GM23338 (cell line): ENCODE measurements at regions not wholly inside any gene's neighbourhood (a gene's known extent, or its start where the extent isn't known, plus 50 kb on each side); places are given as distances from the start of the nearest gene placed in this dataset.
"Not testable (repeated sequence)": the region's sequence is repeated elsewhere in the genome, so short reads cannot be mapped to it uniquely, and the experiment has no call there.

Source experiments
- ATAC-seq: fragments of 200-7000 bp; cut with Tn5 transposase; 3 replicates; pipeline ENCODE4 v1.9.1; 2020
- DNase-seq: peaks from one replicate; pipeline ENCODE4 v3.0.0-alpha.2; 2015; ENCODE audit warnings: low spot score
- H2AFZ ChIP-seq: fragments of 200-600 bp; sonication (generic); 2 replicates; pipeline ENCODE4 v1.8.0; 2016; ENCODE audit warnings: antibody characterized with exemption, mild to moderate bottlenecking, moderate library complexity
- H3F3A ChIP-seq: fragments of 200-600 bp; sonication (generic); replicated peaks from 2 replicates; pipeline ENCODE4 v1.8.0; 2017; ENCODE audit warnings: antibody characterized with exemption, mixed run types, low read depth
- H3K27ac ChIP-seq: fragments of 200-600 bp; sonication (generic); 2 replicates; pipeline ENCODE4 v1.6.1; 2016; ENCODE audit warnings: low read depth
- H3K27me3 ChIP-seq: fragments of 200-600 bp; sonication (generic); 2 replicates; pipeline ENCODE4 v1.8.0; 2016; ENCODE audit warnings: mild to moderate bottlenecking, mixed run types, moderate library complexity; ENCODE audit not compliant: insufficient read depth
- H3K36me3 ChIP-seq: fragments of 200-600 bp; sonication (generic); 2 replicates; pipeline ENCODE4 v1.8.0; 2016; ENCODE audit warnings: mild to moderate bottlenecking; ENCODE audit not compliant: insufficient read depth
- H3K4me1 ChIP-seq: fragments of 200-600 bp; sonication (generic); 2 replicates; pipeline ENCODE4 v1.8.0; 2016; ENCODE audit warnings: mild to moderate bottlenecking, moderate library complexity; ENCODE audit not compliant: insufficient read depth
- H3K4me2 ChIP-seq: fragments of 200-600 bp; sonication (generic); 2 replicates; pipeline ENCODE4 v1.7.1; 2017; ENCODE audit warnings: mixed run types
- H3K4me3 ChIP-seq: fragments of 200-600 bp; sonication (generic); 2 replicates; pipeline ENCODE4 v1.6.1; 2016; ENCODE audit warnings: mixed run types
- H3K79me2 ChIP-seq: fragments of 200-600 bp; sonication (generic); replicated peaks from 2 replicates; pipeline ENCODE4 v1.8.0; 2017; ENCODE audit warnings: mild to moderate bottlenecking; ENCODE audit not compliant: insufficient read depth
- H3K9me2 ChIP-seq: fragments of 200-600 bp; sonication (generic); 2 replicates; pipeline ENCODE4 v1.8.0; 2017; ENCODE audit not compliant: insufficient read depth
- H4K20me1 ChIP-seq: fragments of 200-600 bp; sonication (generic); replicated peaks from 2 replicates; pipeline ENCODE4 v1.8.0; 2017; ENCODE audit warnings: mild to moderate bottlenecking; ENCODE audit not compliant: insufficient read depth
- H3K27ac Mint-ChIP-seq: 2 replicates; pipeline ENCODE4 v1.8.0; 2020; ENCODE audit warnings: inconsistent platforms, mild to moderate bottlenecking, moderate library complexity, mixed read lengths
- H3K27me3 Mint-ChIP-seq: 3 replicates; pipeline ENCODE4 v1.8.0; 2022; ENCODE audit warnings: low read depth, mild to moderate bottlenecking, moderate library complexity, mixed read lengths, inconsistent platforms; ENCODE audit not compliant: insufficient read depth, poor library complexity
- H3K36me3 Mint-ChIP-seq: 3 replicates; pipeline ENCODE4 v1.8.0; 2021; ENCODE audit warnings: low read depth, mild to moderate bottlenecking, inconsistent platforms, moderate library complexity, mixed read lengths
- H3K4me1 Mint-ChIP-seq: 3 replicates; pipeline ENCODE4 v1.8.0; 2020; ENCODE audit warnings: mild to moderate bottlenecking, inconsistent platforms, mixed read lengths
- H3K4me3 Mint-ChIP-seq: 3 replicates; pipeline ENCODE4 v1.8.0; 2021; ENCODE audit warnings: moderate library complexity, mild to moderate bottlenecking, inconsistent platforms, mixed read lengths
- H3K9me3 Mint-ChIP-seq: 3 replicates; pipeline ENCODE4 v1.8.0; 2020; ENCODE audit warnings: moderate library complexity, mild to moderate bottlenecking, inconsistent platforms, mixed read lengths
- CREB1 ChIP-seq: fragments of 250-450 bp; sonication (Bioruptor Pico); IDR thresholded peaks from 2 replicates; pipeline ENCODE4 v1.5.0; 2020; ENCODE audit warnings: low read depth, mild to moderate bottlenecking, moderate library complexity
- EZH2 ChIP-seq: fragments of 200-600 bp; sonication (generic); IDR thresholded peaks from one replicate; pipeline ENCODE4 v1.8.0; 2017; ENCODE audit warnings: antibody characterized with exemption, mild to moderate bottlenecking, low read depth; ENCODE audit not compliant: unreplicated experiment
- EZH2phosphoT487 ChIP-seq: fragments of 200-600 bp; sonication (generic); IDR thresholded peaks from one replicate; pipeline ENCODE4 v1.8.1; 2018; ENCODE audit warnings: antibody characterized with exemption; ENCODE audit not compliant: unreplicated experiment
- JUNB ChIP-seq: IDR thresholded peaks from one replicate; pipeline ENCODE4 v1.6.1; 2016; ENCODE audit warnings: antibody characterized with exemption; ENCODE audit not compliant: unreplicated experiment
- NANOG ChIP-seq: IDR thresholded peaks from 2 replicates; pipeline ENCODE4 v1.6.1; 2016; ENCODE audit warnings: antibody characterized with exemption, borderline replicate concordance
- ZNF114 ChIP-seq: fragments of 250-450 bp; sonication (Bioruptor Pico); IDR thresholded peaks from 2 replicates; pipeline ENCODE4 v1.5.0; 2020; ENCODE audit warnings: mild to moderate bottlenecking, moderate library complexity
- ZNF331 ChIP-seq: fragments of 250-450 bp; sonication (Bioruptor Pico); IDR thresholded peaks from 2 replicates; pipeline ENCODE4 v1.5.0; 2020; ENCODE audit warnings: low read depth, mild to moderate bottlenecking, moderate library complexity
- TF ChIP-seq, protein P1 (sequence below): IDR thresholded peaks from 2 replicates; pipeline ENCODE4 v1.6.1; 2016; ENCODE audit warnings: antibody characterized with exemption
- TF ChIP-seq, protein P2 (sequence below): fragments of 250-450 bp; sonication (Bioruptor Pico); IDR thresholded peaks from 2 replicates; pipeline ENCODE4 v1.5.0; 2020; ENCODE audit warnings: mild to moderate bottlenecking, moderate library complexity
- TF ChIP-seq, protein P3 (sequence below): IDR thresholded peaks from one replicate; pipeline ENCODE4 v1.6.1; 2018; ENCODE audit warnings: antibody characterized with exemption; ENCODE audit not compliant: unreplicated experiment

DNA sequence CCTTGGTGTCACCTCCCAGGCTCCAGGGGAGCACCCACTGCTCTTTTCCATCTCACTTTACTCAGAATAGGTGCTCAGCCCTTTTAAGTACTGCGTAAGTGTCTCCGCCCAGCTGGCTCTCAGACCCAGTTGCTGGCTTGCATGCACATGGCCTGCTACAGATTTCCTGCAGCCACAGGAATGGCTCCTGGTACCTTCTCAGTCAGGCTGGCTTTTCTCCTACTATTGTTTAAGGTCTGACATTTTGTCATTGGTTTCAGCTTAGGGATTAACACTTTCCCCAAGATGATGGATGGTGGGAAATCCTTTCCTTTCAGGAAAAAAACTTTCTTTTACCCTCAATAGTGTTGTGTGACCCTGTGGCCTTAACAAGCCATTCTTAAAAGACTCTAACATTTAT, 1652.3 kb upstream of the WWC1 start (continued):
- TF ChIP-seq ZNF331 (CRISPR knock-in tag) (no peak), ZNF114 (CRISPR knock-in tag) (no peak), JUNB (no peak), EZH2phosphoT487 (no peak), NANOG (no peak)
- TF ChIP-seq, protein P1, sequence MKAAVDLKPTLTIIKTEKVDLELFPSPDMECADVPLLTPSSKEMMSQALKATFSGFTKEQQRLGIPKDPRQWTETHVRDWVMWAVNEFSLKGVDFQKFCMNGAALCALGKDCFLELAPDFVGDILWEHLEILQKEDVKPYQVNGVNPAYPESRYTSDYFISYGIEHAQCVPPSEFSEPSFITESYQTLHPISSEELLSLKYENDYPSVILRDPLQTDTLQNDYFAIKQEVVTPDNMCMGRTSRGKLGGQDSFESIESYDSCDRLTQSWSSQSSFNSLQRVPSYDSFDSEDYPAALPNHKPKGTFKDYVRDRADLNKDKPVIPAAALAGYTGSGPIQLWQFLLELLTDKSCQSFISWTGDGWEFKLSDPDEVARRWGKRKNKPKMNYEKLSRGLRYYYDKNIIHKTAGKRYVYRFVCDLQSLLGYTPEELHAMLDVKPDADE, result no peak

- not testable (repeated sequence) for H4K20me1 ChIP-seq, H3K4me2 ChIP-seq, H3K27ac ChIP-seq, H3K4me3 Mint-ChIP-seq, H3K4me1 Mint-ChIP-seq, H3K27me3 Mint-ChIP-seq, H3K4me1 ChIP-seq, ATAC-seq, H2AFZ ChIP-seq, H3K36me3 ChIP-seq, H3F3A ChIP-seq, H3K27ac Mint-ChIP-seq, H3K27me3 ChIP-seq, H3K9me2 ChIP-seq, H3K36me3 Mint-ChIP-seq, H3K4me3 ChIP-seq, H3K9me3 Mint-ChIP-seq, DNase-seq, H3K79me2 ChIP-seq
Observed at GRCh38 chr5:166640136-166640535, 1651.3 kb upstream of the WWC1 start.

DNA sequence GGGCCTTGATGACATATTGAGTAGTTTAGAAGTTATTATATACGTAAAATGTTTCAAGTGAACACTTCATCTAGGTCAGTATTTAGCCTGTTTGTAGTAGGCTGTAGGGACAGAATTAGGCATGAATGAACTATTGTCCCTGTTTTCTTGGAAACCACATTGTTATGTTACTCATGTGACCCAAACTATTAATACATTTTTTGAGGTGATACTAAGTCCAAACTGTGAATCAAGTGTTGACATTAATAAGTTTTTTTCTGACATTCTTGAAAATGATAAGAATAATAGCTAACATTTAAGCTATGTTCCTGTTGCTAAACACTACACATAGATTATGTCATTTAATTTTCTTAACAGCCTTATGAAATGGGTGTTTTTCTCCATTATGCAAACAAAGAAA, 1642.7 kb upstream of the WWC1 start:
- Histone ChIP-seq H3K9me2 (no peaks in the 10 kb centered on the region), H3K36me3 (no peaks in the 10 kb centered on the region), H2AFZ (no peak overlapping the region), H3K4me3 (no peak overlapping the region), H3K27me3 (no peaks in the 10 kb centered on the region), H3K27ac (no peak overlapping the region), H3K4me2 (no peak overlapping the region), H3K4me1 (peaks cover 6% of the 10 kb centered on the region; the same call in 1 of the 2 replicates), H4K20me1 (no peaks in the 10 kb centered on the region), H3K79me2 (no peaks in the 10 kb centered on the region), H3F3A (no peaks in the 10 kb centered on the region)
- Mint-ChIP-seq H3K9me3 (no peaks in the 10 kb centered on the region), H3K27ac (no peak overlapping the region), H3K4me3 (no peak overlapping the region), H3K4me1 (peaks cover 6% of the 10 kb centered on the region; the same call in 2 of the 3 replicates), H3K36me3 (peaks cover 3% of the 10 kb centered on the region; the same call in 1 of the 3 replicates), H3K27me3 (no peaks in the 10 kb centered on the region)
- DNase-seq (no peak), ATAC-seq (no peak)
- TF ChIP-seq ZNF114 (CRISPR knock-in tag) (no peak), CREB1 (CRISPR knock-in tag) (no peak), JUNB (no peak), EZH2 (no peak)
- TF ChIP-seq, protein P2, sequence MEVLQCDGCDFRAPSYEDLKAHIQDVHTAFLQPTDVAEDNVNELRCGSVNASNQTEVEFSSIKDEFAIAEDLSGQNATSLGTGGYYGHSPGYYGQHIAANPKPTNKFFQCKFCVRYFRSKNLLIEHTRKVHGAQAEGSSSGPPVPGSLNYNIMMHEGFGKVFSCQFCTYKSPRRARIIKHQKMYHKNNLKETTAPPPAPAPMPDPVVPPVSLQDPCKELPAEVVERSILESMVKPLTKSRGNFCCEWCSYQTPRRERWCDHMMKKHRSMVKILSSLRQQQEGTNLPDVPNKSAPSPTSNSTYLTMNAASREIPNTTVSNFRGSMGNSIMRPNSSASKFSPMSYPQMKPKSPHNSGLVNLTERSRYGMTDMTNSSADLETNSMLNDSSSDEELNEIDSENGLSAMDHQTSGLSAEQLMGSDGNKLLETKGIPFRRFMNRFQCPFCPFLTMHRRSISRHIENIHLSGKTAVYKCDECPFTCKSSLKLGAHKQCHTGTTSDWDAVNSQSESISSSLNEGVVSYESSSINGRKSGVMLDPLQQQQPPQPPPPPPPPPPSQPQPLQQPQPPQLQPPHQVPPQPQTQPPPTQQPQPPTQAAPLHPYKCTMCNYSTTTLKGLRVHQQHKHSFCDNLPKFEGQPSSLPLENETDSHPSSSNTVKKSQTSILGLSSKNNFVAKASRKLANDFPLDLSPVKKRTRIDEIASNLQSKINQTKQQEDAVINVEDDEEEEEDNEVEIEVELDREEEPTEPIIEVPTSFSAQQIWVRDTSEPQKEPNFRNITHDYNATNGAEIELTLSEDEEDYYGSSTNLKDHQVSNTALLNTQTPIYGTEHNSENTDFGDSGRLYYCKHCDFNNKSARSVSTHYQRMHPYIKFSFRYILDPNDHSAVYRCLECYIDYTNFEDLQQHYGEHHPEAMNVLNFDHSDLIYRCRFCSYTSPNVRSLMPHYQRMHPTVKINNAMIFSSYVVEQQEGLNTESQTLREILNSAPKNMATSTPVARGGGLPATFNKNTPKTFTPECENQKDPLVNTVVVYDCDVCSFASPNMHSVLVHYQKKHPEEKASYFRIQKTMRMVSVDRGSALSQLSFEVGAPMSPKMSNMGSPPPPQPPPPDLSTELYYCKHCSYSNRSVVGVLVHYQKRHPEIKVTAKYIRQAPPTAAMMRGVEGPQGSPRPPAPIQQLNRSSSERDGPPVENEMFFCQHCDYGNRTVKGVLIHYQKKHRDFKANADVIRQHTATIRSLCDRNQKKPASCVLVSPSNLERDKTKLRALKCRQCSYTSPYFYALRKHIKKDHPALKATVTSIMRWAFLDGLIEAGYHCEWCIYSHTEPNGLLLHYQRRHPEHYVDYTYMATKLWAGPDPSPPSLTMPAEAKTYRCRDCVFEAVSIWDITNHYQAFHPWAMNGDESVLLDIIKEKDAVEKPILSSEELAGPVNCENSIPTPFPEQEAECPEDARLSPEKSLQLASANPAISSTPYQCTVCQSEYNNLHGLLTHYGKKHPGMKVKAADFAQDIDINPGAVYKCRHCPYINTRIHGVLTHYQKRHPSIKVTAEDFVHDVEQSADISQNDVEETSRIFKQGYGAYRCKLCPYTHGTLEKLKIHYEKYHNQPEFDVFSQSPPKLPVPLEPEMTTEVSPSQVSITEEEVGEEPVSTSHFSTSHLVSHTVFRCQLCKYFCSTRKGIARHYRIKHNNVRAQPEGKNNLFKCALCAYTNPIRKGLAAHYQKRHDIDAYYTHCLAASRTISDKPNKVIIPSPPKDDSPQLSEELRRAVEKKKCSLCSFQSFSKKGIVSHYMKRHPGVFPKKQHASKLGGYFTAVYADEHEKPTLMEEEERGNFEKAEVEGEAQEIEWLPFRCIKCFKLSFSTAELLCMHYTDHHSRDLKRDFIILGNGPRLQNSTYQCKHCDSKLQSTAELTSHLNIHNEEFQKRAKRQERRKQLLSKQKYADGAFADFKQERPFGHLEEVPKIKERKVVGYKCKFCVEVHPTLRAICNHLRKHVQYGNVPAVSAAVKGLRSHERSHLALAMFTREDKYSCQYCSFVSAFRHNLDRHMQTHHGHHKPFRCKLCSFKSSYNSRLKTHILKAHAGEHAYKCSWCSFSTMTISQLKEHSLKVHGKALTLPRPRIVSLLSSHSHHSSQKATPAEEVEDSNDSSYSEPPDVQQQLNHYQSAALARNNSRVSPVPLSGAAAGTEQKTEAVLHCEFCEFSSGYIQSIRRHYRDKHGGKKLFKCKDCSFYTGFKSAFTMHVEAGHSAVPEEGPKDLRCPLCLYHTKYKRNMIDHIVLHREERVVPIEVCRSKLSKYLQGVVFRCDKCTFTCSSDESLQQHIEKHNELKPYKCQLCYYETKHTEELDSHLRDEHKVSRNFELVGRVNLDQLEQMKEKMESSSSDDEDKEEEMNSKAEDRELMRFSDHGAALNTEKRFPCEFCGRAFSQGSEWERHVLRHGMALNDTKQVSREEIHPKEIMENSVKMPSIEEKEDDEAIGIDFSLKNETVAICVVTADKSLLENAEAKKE (CRISPR knock-in tag), result no peak
- TF ChIP-seq, protein P3, sequence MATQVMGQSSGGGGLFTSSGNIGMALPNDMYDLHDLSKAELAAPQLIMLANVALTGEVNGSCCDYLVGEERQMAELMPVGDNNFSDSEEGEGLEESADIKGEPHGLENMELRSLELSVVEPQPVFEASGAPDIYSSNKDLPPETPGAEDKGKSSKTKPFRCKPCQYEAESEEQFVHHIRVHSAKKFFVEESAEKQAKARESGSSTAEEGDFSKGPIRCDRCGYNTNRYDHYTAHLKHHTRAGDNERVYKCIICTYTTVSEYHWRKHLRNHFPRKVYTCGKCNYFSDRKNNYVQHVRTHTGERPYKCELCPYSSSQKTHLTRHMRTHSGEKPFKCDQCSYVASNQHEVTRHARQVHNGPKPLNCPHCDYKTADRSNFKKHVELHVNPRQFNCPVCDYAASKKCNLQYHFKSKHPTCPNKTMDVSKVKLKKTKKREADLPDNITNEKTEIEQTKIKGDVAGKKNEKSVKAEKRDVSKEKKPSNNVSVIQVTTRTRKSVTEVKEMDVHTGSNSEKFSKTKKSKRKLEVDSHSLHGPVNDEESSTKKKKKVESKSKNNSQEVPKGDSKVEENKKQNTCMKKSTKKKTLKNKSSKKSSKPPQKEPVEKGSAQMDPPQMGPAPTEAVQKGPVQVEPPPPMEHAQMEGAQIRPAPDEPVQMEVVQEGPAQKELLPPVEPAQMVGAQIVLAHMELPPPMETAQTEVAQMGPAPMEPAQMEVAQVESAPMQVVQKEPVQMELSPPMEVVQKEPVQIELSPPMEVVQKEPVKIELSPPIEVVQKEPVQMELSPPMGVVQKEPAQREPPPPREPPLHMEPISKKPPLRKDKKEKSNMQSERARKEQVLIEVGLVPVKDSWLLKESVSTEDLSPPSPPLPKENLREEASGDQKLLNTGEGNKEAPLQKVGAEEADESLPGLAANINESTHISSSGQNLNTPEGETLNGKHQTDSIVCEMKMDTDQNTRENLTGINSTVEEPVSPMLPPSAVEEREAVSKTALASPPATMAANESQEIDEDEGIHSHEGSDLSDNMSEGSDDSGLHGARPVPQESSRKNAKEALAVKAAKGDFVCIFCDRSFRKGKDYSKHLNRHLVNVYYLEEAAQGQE, result no peak
